ENCODE measurements at regions not wholly inside any gene's neighbourhood (a gene's known extent, or its start where the extent isn't known, plus 50 kb on each side); places are given as distances from the start of the nearest gene placed in this dataset.

- no peak for DNase-seq (ENCODE audit: low read depth)
Measured at GRCh38 chr13:44249431-44249836, 124.2 kb upstream of the SERP2 start.

GRCh38 chr13:44252938-44253337 is 120.7 kb upstream of the SERP2 start:
- DNase-seq (ENCODE audit: low read depth) = no peak

GRCh38 chr13:44255771-44256364 is 117.8 kb upstream of the SERP2 start:
- DNase-seq (ENCODE audit: low read depth) = no peak

- no peak for DNase-seq (ENCODE audit: low read depth)
Measured at GRCh38 chr13:44257796-44258195, 115.8 kb upstream of the SERP2 start.

GRCh38 chr13:44259045-44260027 is 114.3 kb upstream of the SERP2 start:
- no peak for DNase-seq (ENCODE audit: low read depth)

- no peak for DNase-seq (ENCODE audit: low read depth)
Measured at GRCh38 chr13:44260336-44260735, 113.3 kb upstream of the SERP2 start.

- no peak for DNase-seq (ENCODE audit: low read depth)
Measured at GRCh38 chr13:44263751-44264620, 109.6 kb upstream of the SERP2 start.

GRCh38 chr13:44266305-44266704 is 107.3 kb upstream of the SERP2 start:
- no peak for DNase-seq (ENCODE audit: low read depth)

GRCh38 chr13:44266772-44267171 is 106.9 kb upstream of the SERP2 start:
- no peak for DNase-seq (ENCODE audit: low read depth)

- DNase-seq (ENCODE audit: low read depth) = no peak
Measured at GRCh38 chr13:44267203-44267602, 106.4 kb upstream of the SERP2 start.

- no peak for DNase-seq (ENCODE audit: low read depth)
Measured at GRCh38 chr13:44267980-44268379, 105.6 kb upstream of the SERP2 start.

- DNase-seq (ENCODE audit: low read depth) = no peak
Measured at GRCh38 chr13:44268980-44269379, 104.6 kb upstream of the SERP2 start.

GRCh38 chr13:44270150-44270549 is 103.5 kb upstream of the SERP2 start:
- no peak for DNase-seq (ENCODE audit: low read depth)

- no peak for DNase-seq (ENCODE audit: low read depth)
Measured at GRCh38 chr13:44271031-44271455, 102.6 kb upstream of the SERP2 start.

GRCh38 chr13:44271473-44271872 is 102.2 kb upstream of the SERP2 start:
- DNase-seq (ENCODE audit: low read depth) = no peak

GRCh38 chr13:44271915-44272341 is 101.7 kb upstream of the SERP2 start:
- no peak for DNase-seq (ENCODE audit: low read depth)

GRCh38 chr13:44272692-44273091 is 100.9 kb upstream of the SERP2 start:
- no peak for DNase-seq (ENCODE audit: low read depth)

- no peak for DNase-seq (ENCODE audit: low read depth)
Measured at GRCh38 chr13:44273216-44273615, 100.4 kb upstream of the SERP2 start.

- no peak for DNase-seq (ENCODE audit: low read depth)
Measured at GRCh38 chr13:44273991-44274770, 99.4 kb upstream of the SERP2 start.

GRCh38 chr13:44274771-44275205 is 98.8 kb upstream of the SERP2 start:
- DNase-seq (ENCODE audit: low read depth) = no peak

- no peak for DNase-seq (ENCODE audit: low read depth)
Measured at GRCh38 chr13:44275381-44275780, 98.2 kb upstream of the SERP2 start.
